ENCODE measurements at regions not wholly inside any gene's neighbourhood (a gene's known extent, or its start where the extent isn't known, plus 50 kb on each side); places are given as distances from the start of the nearest gene placed in this dataset.

GRCh38 chr7:115346685-115347084 lies 424.8 kb downstream of the MDFIC start:
- TF ChIP-seq EP300 (IDR thresholded peaks at IDR 0.05) (no peak), POLR2A (IDR thresholded peaks at IDR 0.05; ENCODE audit: low read depth) (no peak), CTCF (IDR thresholded peaks at IDR 0.05) (no peak), POLR2AphosphoS5 (IDR thresholded peaks at IDR 0.05) (no peak)
